ENCODE measurements at regions not wholly inside any gene's neighbourhood (a gene's known extent, or its start where the extent isn't known, plus 50 kb on each side); places are given as distances from the start of the nearest gene placed in this dataset.

- no peaks in the 10 kb centered on the region for H3K27me3 ChIP-seq
- WGBS, 3 donors = 55 to 59% (median 55%) methylated on average over 8 of the region's 8 CpGs
These were observed 694.3 kb downstream of the KCNJ2 start for GRCh38 chr17:70863436-70864248.

GRCh38 chr17:70865993-70866804, 696.9 kb downstream of the KCNJ2 start:
- H3K27ac ChIP-seq = no peak overlapping the region
- intact Hi-C loops (cut with DNase I) = no loop called here
- no peak overlapping the region for H3K4me3 ChIP-seq
- TF ChIP-seq EP300 (IDR thresholded peaks at IDR 0.05) (no peak), CTCF (IDR thresholded peaks at IDR 0.05) (no peak), POLR2A (IDR thresholded peaks at IDR 0.05) (no peak)
- H3K9me3 ChIP-seq = no peaks in the 10 kb centered on the region
- H3K27me3 ChIP-seq = no peaks in the 10 kb centered on the region
- WGBS, 3 donors = 42 to 67% (median 58%) methylated on average over 5 of the region's 5 CpGs
- H3K36me3 ChIP-seq = no peaks in the 10 kb centered on the region
- no peaks in the 10 kb centered on the region for H3K4me1 ChIP-seq (ENCODE audit: insufficient read depth)
- no peak for DNase-seq

More at GRCh38 chr17:70863436-70864248, 694.3 kb downstream of the KCNJ2 start:
- DNase-seq = no peak
- Histone ChIP-seq H3K4me3 (no peak overlapping the region), H3K27ac (no peak overlapping the region), H3K9me3 (no peaks in the 10 kb centered on the region), H3K4me1 (ENCODE audit: insufficient read depth) (no peaks in the 10 kb centered on the region), H3K36me3 (no peaks in the 10 kb centered on the region)
- intact Hi-C loops (cut with DNase I) = no loop called here
- TF ChIP-seq CTCF (IDR thresholded peaks at IDR 0.05) (no peak), EP300 (IDR thresholded peaks at IDR 0.05) (no peak), POLR2A (IDR thresholded peaks at IDR 0.05) (no peak)

GRCh38 chr17:70868149-70868548, 698.8 kb downstream of the KCNJ2 start:
- H3K27me3 ChIP-seq = no peaks in the 10 kb centered on the region
- H3K9me3 ChIP-seq = no peaks in the 10 kb centered on the region
- WGBS, 3 donors = 79 to 89% (median 88%) methylated on average over 2 of the region's 2 CpGs
- no peak for DNase-seq
- TF ChIP-seq POLR2A (IDR thresholded peaks at IDR 0.05) = no peak
- TF ChIP-seq EP300 (IDR thresholded peaks at IDR 0.05) = no peak
- no peak for TF ChIP-seq CTCF (IDR thresholded peaks at IDR 0.05)
- H3K4me1 ChIP-seq (ENCODE audit: insufficient read depth) = no peaks in the 10 kb centered on the region
- H3K36me3 ChIP-seq = no peaks in the 10 kb centered on the region
- intact Hi-C loops (cut with DNase I) = no loop called here
- H3K4me3 ChIP-seq = no peak overlapping the region
- no peak overlapping the region for H3K27ac ChIP-seq

- no peaks in the 10 kb centered on the region for H3K4me1 ChIP-seq (ENCODE audit: insufficient read depth)
- no peak overlapping the region for H3K4me3 ChIP-seq
- intact Hi-C loops (cut with DNase I) = no loop called here
- H3K27ac ChIP-seq = no peak overlapping the region
- no peaks in the 10 kb centered on the region for H3K36me3 ChIP-seq
- no peaks in the 10 kb centered on the region for H3K9me3 ChIP-seq
- TF ChIP-seq CTCF (IDR thresholded peaks at IDR 0.05) (no peak), POLR2A (IDR thresholded peaks at IDR 0.05) (no peak), EP300 (IDR thresholded peaks at IDR 0.05) (no peak)
- 31 to 61% (median 36%) methylated on average over 2 of the region's 2 CpGs for WGBS, 3 donors
- no peaks in the 10 kb centered on the region for H3K27me3 ChIP-seq
- DNase-seq = no peak
These were observed 700.2 kb downstream of the KCNJ2 start for GRCh38 chr17:70869402-70870085.

Data from ovary (tissue), 7 donors.